ENCODE measurements at regions not wholly inside any gene's neighbourhood (a gene's known extent, or its start where the extent isn't known, plus 50 kb on each side); places are given as distances from the start of the nearest gene placed in this dataset.

DNA sequence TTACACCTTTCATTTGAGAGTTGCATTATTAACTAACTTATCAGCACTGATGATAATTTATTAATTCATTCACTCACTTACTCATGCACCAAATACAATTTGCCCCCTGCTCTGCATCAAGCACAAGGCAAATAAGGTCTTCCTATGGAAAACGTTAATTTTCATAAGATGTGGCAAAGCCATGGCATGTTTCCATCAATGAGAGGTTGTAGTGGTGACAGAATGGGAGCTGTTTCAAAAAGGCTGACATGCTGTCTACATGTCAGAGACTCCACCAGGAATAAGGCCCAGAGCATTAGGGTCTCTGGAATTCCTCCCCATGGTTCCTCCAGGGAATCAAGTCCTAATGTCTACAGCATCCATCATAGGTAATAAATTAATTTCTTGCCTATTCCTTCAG, 978.8 kb downstream of the TMEM182 start:
- TF ChIP-seq EZH2 (IDR thresholded peaks at IDR 0.05; ENCODE audit: low read depth, unreplicated experiment) = no peak
- TF ChIP-seq, protein P1, sequence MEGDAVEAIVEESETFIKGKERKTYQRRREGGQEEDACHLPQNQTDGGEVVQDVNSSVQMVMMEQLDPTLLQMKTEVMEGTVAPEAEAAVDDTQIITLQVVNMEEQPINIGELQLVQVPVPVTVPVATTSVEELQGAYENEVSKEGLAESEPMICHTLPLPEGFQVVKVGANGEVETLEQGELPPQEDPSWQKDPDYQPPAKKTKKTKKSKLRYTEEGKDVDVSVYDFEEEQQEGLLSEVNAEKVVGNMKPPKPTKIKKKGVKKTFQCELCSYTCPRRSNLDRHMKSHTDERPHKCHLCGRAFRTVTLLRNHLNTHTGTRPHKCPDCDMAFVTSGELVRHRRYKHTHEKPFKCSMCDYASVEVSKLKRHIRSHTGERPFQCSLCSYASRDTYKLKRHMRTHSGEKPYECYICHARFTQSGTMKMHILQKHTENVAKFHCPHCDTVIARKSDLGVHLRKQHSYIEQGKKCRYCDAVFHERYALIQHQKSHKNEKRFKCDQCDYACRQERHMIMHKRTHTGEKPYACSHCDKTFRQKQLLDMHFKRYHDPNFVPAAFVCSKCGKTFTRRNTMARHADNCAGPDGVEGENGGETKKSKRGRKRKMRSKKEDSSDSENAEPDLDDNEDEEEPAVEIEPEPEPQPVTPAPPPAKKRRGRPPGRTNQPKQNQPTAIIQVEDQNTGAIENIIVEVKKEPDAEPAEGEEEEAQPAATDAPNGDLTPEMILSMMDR (conservative IDR thresholded peaks at IDR 0.05; ENCODE audit: low read depth in 2 of 2) = no peak
- TF ChIP-seq REST (IDR thresholded peaks at IDR 0.05; ENCODE audit: unreplicated experiment) = no peak
- no peak for TF ChIP-seq POLR2AphosphoS5 (IDR thresholded peaks at IDR 0.05; ENCODE audit: low read depth)
- TF ChIP-seq ZNF114 (CRISPR knock-in tag; IDR thresholded peaks at IDR 0.05) = no peak
- no peak for TF ChIP-seq EZH2phosphoT487 (IDR thresholded peaks at IDR 0.05; ENCODE audit: unreplicated experiment)
- TF ChIP-seq JUNB (IDR thresholded peaks at IDR 0.05; ENCODE audit: unreplicated experiment) = no peak
- TF ChIP-seq ZNF462 (CRISPR knock-in tag; IDR thresholded peaks at IDR 0.05) = no peak
- TF ChIP-seq ZNF331 (CRISPR knock-in tag; IDR thresholded peaks at IDR 0.05; ENCODE audit: low read depth) = no peak
- no peak for TF ChIP-seq CREB1 (CRISPR knock-in tag; IDR thresholded peaks at IDR 0.05; ENCODE audit: low read depth)
